Gastroesophageal sphincter (tissue), 4 donors: ENCODE measurements at regions not wholly inside any gene's neighbourhood (a gene's known extent, or its start where the extent isn't known, plus 50 kb on each side); places are given as distances from the start of the nearest gene placed in this dataset.
"Not testable (repeated sequence)": the region's sequence is repeated elsewhere in the genome, so short reads cannot be mapped to it uniquely, and the experiment has no call there.

Experiments used
- ATAC-seq: fragments of 150-250 bp; one replicate; pipeline ENCODE4 v1.9.1; 2016; ENCODE audit warnings: mild to moderate bottlenecking, moderate library complexity
- H3K27ac ChIP-seq, 4 donors: fragments of 200-600 bp; sonication (generic) in 3 of 4; 1 replicate in 3 of 4; 2 replicates in 1 of 4; pipeline ENCODE4 v1.5.1; 2016 to 2019
- H3K27me3 ChIP-seq: fragments of 200-600 bp; sonication (generic); one replicate; pipeline ENCODE4 v1.5.1; 2019
- H3K36me3 ChIP-seq, 2 donors: fragments of 200-600 bp; sonication (generic); one replicate each; pipeline ENCODE4 v1.5.1; 2019; ENCODE audit warnings: control low read depth in 1 of 2
- H3K4me1 ChIP-seq, 3 donors: fragments of 200-600 bp; sonication (generic); 1 replicate in 2 of 3; 2 replicates in 1 of 3; pipeline ENCODE4 v1.5.1; 2016 to 2019; ENCODE audit warnings: control low read depth in 2 of 3
- H3K4me3 ChIP-seq, 2 donors: fragments of 200-600 bp; sonication (generic); one replicate each; pipeline ENCODE4 v1.5.1; 2019; ENCODE audit warnings: mild to moderate bottlenecking in 1 of 2, moderate library complexity in 1 of 2
- H3K9me3 ChIP-seq, 3 donors: fragments of 200-600 bp; sonication (generic); one replicate each; pipeline ENCODE4 v1.5.1; 2017 to 2019; ENCODE audit warnings: control low read depth in 2 of 3
- EP300 ChIP-seq: sonication (generic); formaldehyde crosslinking; IDR thresholded peaks from one replicate; pipeline ENCODE4 v1.6.1; 2017; ENCODE audit warnings: antibody characterized with exemption, mild to moderate bottlenecking
- POLR2A ChIP-seq, 2 donors: fragments of 450-650 bp; IDR thresholded peaks; one replicate each; pipeline ENCODE4 v1.6.1; 2017; ENCODE audit warnings: antibody characterized with exemption in 2 of 2, mild to moderate bottlenecking in 2 of 2, moderate library complexity in 1 of 2
- POLR2AphosphoS5 ChIP-seq: sonication (generic); formaldehyde crosslinking; IDR thresholded peaks from one replicate; pipeline ENCODE4 v1.6.1; 2017; ENCODE audit warnings: antibody characterized with exemption
- WGBS, 2 donors: methylation state at CpG; one replicate each; pipeline ENCODE4 v1.1.5; 2018; ENCODE audit warnings: low coverage in 1 of 2; 5-methylcytosine and 5-hydroxymethylcytosine counted together
- TF ChIP-seq, protein P1 (sequence below), 4 experiments: fragments of 200-600 bp in 2 of 4; fragments of 450-650 bp in 2 of 4; sonication (generic) in 1 of 4; IDR thresholded peaks; one replicate each; pipeline ENCODE4 v1.5.1; 2017 to 2019; ENCODE audit warnings: antibody characterized with exemption in 4 of 4, mild to moderate bottlenecking in 2 of 4, moderate library complexity in 2 of 4

DNA sequence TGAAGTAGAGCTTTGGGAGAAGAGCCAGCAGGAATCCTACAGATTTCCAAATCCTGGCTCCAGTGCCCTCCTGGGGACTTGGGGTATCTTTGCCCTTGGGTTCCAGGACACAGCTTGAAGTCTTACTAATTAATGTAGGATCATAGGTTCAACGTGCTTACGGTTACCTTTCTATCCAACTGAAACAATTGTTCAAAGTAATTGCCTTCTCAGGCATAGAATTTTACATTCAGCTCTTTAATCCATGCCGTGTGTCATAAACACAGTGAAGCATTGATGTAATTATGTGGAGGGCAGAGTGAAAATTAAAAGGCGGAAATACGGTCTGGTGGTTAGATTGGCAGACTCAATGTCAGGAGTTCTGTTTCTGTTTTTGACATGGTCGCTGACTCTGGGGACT is 170.4 kb downstream of the COG6 start:
- TF ChIP-seq EP300: no peak
- TF ChIP-seq, protein P1, sequence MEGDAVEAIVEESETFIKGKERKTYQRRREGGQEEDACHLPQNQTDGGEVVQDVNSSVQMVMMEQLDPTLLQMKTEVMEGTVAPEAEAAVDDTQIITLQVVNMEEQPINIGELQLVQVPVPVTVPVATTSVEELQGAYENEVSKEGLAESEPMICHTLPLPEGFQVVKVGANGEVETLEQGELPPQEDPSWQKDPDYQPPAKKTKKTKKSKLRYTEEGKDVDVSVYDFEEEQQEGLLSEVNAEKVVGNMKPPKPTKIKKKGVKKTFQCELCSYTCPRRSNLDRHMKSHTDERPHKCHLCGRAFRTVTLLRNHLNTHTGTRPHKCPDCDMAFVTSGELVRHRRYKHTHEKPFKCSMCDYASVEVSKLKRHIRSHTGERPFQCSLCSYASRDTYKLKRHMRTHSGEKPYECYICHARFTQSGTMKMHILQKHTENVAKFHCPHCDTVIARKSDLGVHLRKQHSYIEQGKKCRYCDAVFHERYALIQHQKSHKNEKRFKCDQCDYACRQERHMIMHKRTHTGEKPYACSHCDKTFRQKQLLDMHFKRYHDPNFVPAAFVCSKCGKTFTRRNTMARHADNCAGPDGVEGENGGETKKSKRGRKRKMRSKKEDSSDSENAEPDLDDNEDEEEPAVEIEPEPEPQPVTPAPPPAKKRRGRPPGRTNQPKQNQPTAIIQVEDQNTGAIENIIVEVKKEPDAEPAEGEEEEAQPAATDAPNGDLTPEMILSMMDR (IDR thresholded peaks at IDR 0.05): no peak
- peaks cover 0 to 8% (median 0%) of the 10 kb centered on the region in 3 donors for H3K9me3 ChIP-seq
- no peaks in the 10 kb centered on the region for H3K4me1 ChIP-seq
- no peak overlapping the region for H3K4me3 ChIP-seq
- no peak for ATAC-seq
- H3K27ac ChIP-seq: no peak overlapping the region
- H3K27me3 ChIP-seq: no peaks in the 10 kb centered on the region
- WGBS, 2 donors: 92 to 94% methylated on average over 2 to 6 of the region's 6 CpGs
- H3K36me3 ChIP-seq: no peaks in the 10 kb centered on the region

DNA sequence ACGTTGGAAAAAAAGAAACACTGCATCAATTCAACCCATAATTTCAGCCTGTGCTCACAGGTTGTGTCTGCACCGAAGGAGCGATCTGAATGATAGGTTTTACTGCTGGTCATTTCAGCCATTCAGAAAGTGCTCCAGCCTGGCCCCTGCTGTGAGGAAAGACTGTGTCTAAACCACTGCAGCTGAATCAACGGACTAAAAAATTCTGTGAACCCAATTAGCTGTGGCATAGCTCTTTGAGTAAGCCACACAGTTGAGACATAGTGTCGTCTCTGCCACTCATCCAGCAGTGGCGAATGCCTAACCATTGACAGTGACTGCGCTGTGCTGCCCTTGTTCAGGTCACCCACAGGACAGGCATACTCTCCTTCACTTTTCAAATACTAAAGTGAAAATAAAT is 179.8 kb downstream of the COG6 start:
- WGBS, 2 donors: 64 to 76% methylated on average over 4 to 5 of the region's 7 CpGs
- TF ChIP-seq POLR2AphosphoS5 (no peak), POLR2A (IDR thresholded peaks at IDR 0.05) (no peak)
- TF ChIP-seq, protein P1 (IDR thresholded peaks at IDR 0.05): no peak
- no peaks in the 10 kb centered on the region for H3K9me3 ChIP-seq
- no peak for ATAC-seq
- H3K27ac ChIP-seq: no peak overlapping the region
- H3K4me1 ChIP-seq: no peaks in the 10 kb centered on the region
- no peaks in the 10 kb centered on the region for H3K36me3 ChIP-seq
- no peak overlapping the region for H3K4me3 ChIP-seq
- no peaks in the 10 kb centered on the region for H3K27me3 ChIP-seq

DNA sequence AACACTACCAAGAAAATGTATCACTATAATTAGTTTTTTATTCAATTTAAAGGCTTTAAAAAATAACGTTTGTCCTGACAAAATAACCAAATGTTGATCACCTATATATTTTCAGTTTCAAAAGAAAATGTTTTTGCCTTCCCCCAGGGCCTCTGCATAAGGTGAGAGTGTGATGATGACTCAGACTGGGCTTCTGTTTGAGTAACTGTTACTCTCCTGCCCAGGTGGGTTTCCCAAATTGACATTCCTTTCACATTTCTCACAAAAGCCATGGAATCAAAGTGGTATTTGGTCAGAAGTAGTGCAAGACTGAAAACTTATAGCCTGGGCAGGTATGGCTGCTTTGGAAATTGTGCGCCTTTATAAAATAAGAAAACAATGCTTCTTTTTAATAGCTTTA is 180.6 kb downstream of the COG6 start:
- 74 to 83% methylated on average over 2 of the region's 2 CpGs for WGBS, 2 donors

DNA sequence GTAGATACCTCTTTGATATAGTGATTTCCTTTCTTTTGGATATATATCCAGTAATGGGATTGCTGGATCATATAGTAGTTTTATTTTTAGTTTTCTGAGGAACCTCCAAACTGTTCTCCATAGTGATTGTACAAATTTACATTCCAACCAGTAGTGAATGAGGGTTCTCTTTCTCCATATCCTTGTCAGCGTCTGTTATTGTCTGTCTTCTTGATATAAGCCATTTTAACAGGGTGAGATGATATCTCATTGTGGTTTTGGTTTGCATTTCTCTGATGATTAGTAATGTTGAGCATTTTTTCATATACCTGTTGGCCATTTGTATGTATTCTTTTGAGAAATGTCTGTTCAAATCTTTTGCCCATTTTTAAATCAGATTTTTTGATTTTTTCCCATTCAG is 182.4 kb downstream of the COG6 start:
- H3K9me3 ChIP-seq, H3K27me3 ChIP-seq, H3K4me1 ChIP-seq, H3K4me3 ChIP-seq, H3K27ac ChIP-seq, H3K36me3 ChIP-seq, ATAC-seq: not testable (repeated sequence)
- 84 to 100% methylated on average over 1 of the region's 1 CpG for WGBS, 2 donors

More for the DNA sequence above, 180.6 kb downstream of the COG6 start:
- TF ChIP-seq POLR2A (IDR thresholded peaks at IDR 0.05): no peak
- TF ChIP-seq EP300: no peak
- TF ChIP-seq, protein P1 (IDR thresholded peaks at IDR 0.05): no peak
- TF ChIP-seq POLR2AphosphoS5: no peak
- Histone ChIP-seq H3K27ac (no peak overlapping the region), H3K4me3 (no peak overlapping the region), H3K36me3 (no peaks in the 10 kb centered on the region), H3K27me3 (no peaks in the 10 kb centered on the region), H3K4me1 (no peaks in the 10 kb centered on the region), H3K9me3 (no peaks in the 10 kb centered on the region)
- ATAC-seq: no peak

DNA sequence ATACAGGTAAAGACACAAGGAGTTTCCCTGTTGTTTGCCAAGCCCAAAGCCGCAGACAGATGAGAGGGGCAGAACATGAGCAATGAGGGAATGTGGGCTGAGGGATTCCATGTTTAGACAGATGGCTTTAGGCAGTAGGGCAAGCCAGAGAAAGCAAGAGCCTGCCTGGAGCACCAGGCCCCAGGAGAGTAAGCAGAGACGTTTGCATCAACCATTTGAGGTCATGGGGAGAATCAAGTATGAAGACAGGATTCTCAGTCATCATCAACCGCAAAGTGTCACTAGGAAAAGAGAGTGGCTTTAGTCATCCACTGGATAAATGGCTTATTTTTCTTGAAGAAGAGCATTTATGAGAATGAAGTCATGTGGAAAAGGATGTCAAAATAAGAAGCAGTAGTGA is 184.7 kb downstream of the COG6 start:
- Histone ChIP-seq H3K4me1 (no peaks in the 10 kb centered on the region), H3K4me3 (no peak overlapping the region), H3K36me3 (no peaks in the 10 kb centered on the region), H3K27me3 (no peaks in the 10 kb centered on the region), H3K9me3 (no peaks in the 10 kb centered on the region), H3K27ac (no peak overlapping the region)
- 62 to 70% methylated on average over 2 of the region's 3 CpGs for WGBS, 2 donors
- TF ChIP-seq POLR2A (IDR thresholded peaks at IDR 0.05) (no peak), POLR2AphosphoS5 (no peak), EP300 (no peak)
- TF ChIP-seq, protein P1 (IDR thresholded peaks at IDR 0.05): no peak
- no peak for ATAC-seq

DNA sequence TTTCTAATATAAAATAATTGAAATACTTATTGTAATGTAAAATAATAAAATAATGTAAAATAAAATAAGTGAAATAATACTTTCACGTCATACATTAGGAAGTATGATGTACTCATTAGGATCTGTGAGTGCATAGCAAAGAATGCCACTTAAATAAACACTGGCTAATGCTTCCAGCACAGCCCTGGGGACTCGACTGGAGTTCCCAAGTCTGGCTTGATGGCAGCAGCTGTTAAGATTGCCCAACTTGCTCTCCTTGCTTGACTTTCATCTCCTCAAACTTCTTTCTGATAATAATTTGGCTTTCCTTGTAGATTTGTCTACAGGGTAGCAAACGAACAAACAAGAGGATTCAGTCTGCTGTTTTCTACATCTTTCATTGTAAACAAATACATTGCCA is 191.9 kb downstream of the COG6 start:
- 75 to 82% methylated on average over 3 of the region's 3 CpGs for WGBS, 2 donors
- no peaks in the 10 kb centered on the region for H3K27me3 ChIP-seq
- H3K9me3 ChIP-seq: peaks cover 0 to 7% (median 0%) of the 10 kb centered on the region in 3 donors
- H3K4me1 ChIP-seq: no peaks in the 10 kb centered on the region
- no peaks in the 10 kb centered on the region for H3K36me3 ChIP-seq
- H3K4me3 ChIP-seq: no peak overlapping the region
- no peak overlapping the region for H3K27ac ChIP-seq
- TF ChIP-seq POLR2A (IDR thresholded peaks at IDR 0.05) (no peak), EP300 (no peak), POLR2AphosphoS5 (no peak)
- TF ChIP-seq, protein P1 (IDR thresholded peaks at IDR 0.05): no peak
- no peak for ATAC-seq
